8988T (cell line): ENCODE measurements at regions not wholly inside any gene's neighbourhood (a gene's known extent, or its start where the extent isn't known, plus 50 kb on each side); places are given as distances from the start of the nearest gene placed in this dataset.

Experiments
- DNase-seq: peaks from one replicate; pipeline ENCODE4 v3.0.0; 2011

- no peak for DNase-seq
Measured at GRCh38 chr10:4064489-4064888, 279.5 kb upstream of the KLF6 start.

- no peak for DNase-seq
Measured at GRCh38 chr10:4063717-4064116, 278.7 kb upstream of the KLF6 start.

GRCh38 chr10:4062751-4063150, 277.7 kb upstream of the KLF6 start:
- DNase-seq: no peak

GRCh38 chr10:4062072-4062471, 277.1 kb upstream of the KLF6 start:
- no peak for DNase-seq

- no peak for DNase-seq
Measured at GRCh38 chr10:4061441-4061951, 276.5 kb upstream of the KLF6 start.

GRCh38 chr10:4059471-4060138, 274.6 kb upstream of the KLF6 start:
- no peak for DNase-seq

GRCh38 chr10:4058514-4059029, 273.6 kb upstream of the KLF6 start:
- no peak for DNase-seq

- DNase-seq: no peak
Measured at GRCh38 chr10:4057725-4058513, 272.9 kb upstream of the KLF6 start.

- no peak for DNase-seq
Measured at GRCh38 chr10:4057021-4057420, 272.0 kb upstream of the KLF6 start.

- DNase-seq: no peak
Measured at GRCh38 chr10:4054656-4055435, 269.8 kb upstream of the KLF6 start.

GRCh38 chr10:4053940-4054339, 268.9 kb upstream of the KLF6 start:
- DNase-seq: no peak

GRCh38 chr10:4051641-4052151, 266.7 kb upstream of the KLF6 start:
- no peak for DNase-seq

GRCh38 chr10:4051011-4051640, 266.1 kb upstream of the KLF6 start:
- DNase-seq: no peak

- DNase-seq: no peak
Measured at GRCh38 chr10:4050061-4050460, 265.1 kb upstream of the KLF6 start.

- DNase-seq: no peak
Measured at GRCh38 chr10:4049348-4049747, 264.3 kb upstream of the KLF6 start.

GRCh38 chr10:4048236-4048864, 263.3 kb upstream of the KLF6 start:
- DNase-seq: no peak

GRCh38 chr10:4046712-4047354, 261.8 kb upstream of the KLF6 start:
- no peak for DNase-seq

- no peak for DNase-seq
Measured at GRCh38 chr10:4046030-4046429, 261.0 kb upstream of the KLF6 start.

- no peak for DNase-seq
Measured at GRCh38 chr10:4043897-4044665, 259.1 kb upstream of the KLF6 start.

- DNase-seq: no peak
Measured at GRCh38 chr10:4041635-4042034, 256.6 kb upstream of the KLF6 start.

- DNase-seq: no peak
Measured at GRCh38 chr10:4038000-4038399, 253.0 kb upstream of the KLF6 start.
